Osteoblast (primary cell): ENCODE measurements at regions not wholly inside any gene's neighbourhood (a gene's known extent, or its start where the extent isn't known, plus 50 kb on each side); places are given as distances from the start of the nearest gene placed in this dataset.
"Not testable (repeated sequence)": the region's sequence is repeated elsewhere in the genome, so short reads cannot be mapped to it uniquely, and the experiment has no call there.

Source experiments
- DNase-seq: peaks from one replicate; pipeline ENCODE4 v3.0.0; 2011; ENCODE audit warnings: low spot score, mixed read lengths; ENCODE audit not compliant: insufficient read length; ENCODE audit errors: missing footprints
- H2AFZ ChIP-seq: 2 replicates; pipeline ENCODE4 v1.6.0; 2011; ENCODE audit warnings: mild to moderate bottlenecking, low read length
- H3K27ac ChIP-seq: 2 replicates; pipeline ENCODE4 v1.5.1; 2011; ENCODE audit warnings: mild to moderate bottlenecking, low read depth, low read length, moderate library complexity
- H3K27me3 ChIP-seq: 2 replicates; pipeline ENCODE4 v1.6.0; 2012; ENCODE audit warnings: mild to moderate bottlenecking, control low read depth, inconsistent platforms, low read length, moderate library complexity; ENCODE audit not compliant: insufficient read depth
- H3K36me3 ChIP-seq: 2 replicates; pipeline ENCODE4 v1.5.1; 2011; ENCODE audit warnings: mild to moderate bottlenecking, low read length, control low read depth, moderate library complexity; ENCODE audit not compliant: insufficient read depth
- H3K4me1 ChIP-seq: 2 replicates; pipeline ENCODE4 v1.5.1; 2011; ENCODE audit warnings: mild to moderate bottlenecking, low read length, control low read depth, moderate library complexity; ENCODE audit not compliant: insufficient read depth
- H3K4me2 ChIP-seq: 2 replicates; pipeline ENCODE4 v1.6.0; 2011; ENCODE audit warnings: mild to moderate bottlenecking, low read length; ENCODE audit not compliant: insufficient read depth
- H3K4me3 ChIP-seq: fragments of 200-600 bp; sonication (generic); 3 replicates; pipeline ENCODE4 v1.5.1; 2012; ENCODE audit warnings: mild to moderate bottlenecking, low read length, inconsistent platforms; ENCODE audit not compliant: insufficient read depth
- H3K79me2 ChIP-seq: 2 replicates; pipeline ENCODE4 v1.6.0; 2012; ENCODE audit warnings: mild to moderate bottlenecking, low read length, control low read depth, inconsistent platforms; ENCODE audit not compliant: insufficient read depth
- H3K9me3 ChIP-seq: 2 replicates; pipeline ENCODE4 v1.5.1; 2011; ENCODE audit warnings: low read depth, low read length, control low read depth
- H4K20me1 ChIP-seq: 2 replicates; pipeline ENCODE4 v1.6.0; 2012; ENCODE audit warnings: mild to moderate bottlenecking, low read length, control low read depth; ENCODE audit not compliant: insufficient read depth
- TF ChIP-seq, protein P1 (sequence below): IDR thresholded peaks from 2 replicates; pipeline ENCODE4 v1.5.1; 2011; ENCODE audit warnings: mild to moderate bottlenecking, low read depth, low read length, moderate library complexity; ENCODE audit errors: extremely low read depth

DNA sequence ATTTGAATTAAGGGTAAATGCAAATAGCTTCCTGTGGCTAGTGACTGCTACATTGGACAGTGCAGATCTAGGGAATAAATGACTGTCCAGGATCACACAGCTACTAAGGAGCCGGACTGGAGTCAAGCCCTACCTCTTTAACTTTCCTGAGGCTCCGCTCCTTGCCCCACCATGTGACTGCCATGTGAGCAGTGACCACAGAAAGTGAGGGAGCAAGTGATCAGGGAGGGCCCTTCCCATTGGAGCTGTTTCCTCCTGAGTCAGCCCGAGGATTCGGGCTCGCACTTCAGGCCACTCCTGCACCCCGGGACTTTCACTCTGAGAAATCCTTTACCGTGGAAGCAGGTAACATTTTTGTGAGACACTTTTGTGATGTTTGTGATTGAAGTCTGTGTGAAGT is 198.0 kb downstream of the ANKRD30B start:
- Histone ChIP-seq H3K36me3 (no peaks in the 10 kb centered on the region), H3K4me1 (no peaks in the 10 kb centered on the region), H3K79me2 (no peaks in the 10 kb centered on the region), H3K4me2 (no peak overlapping the region), H4K20me1 (no peaks in the 10 kb centered on the region), H3K27ac (no peak overlapping the region), H2AFZ (no peak overlapping the region), H3K27me3 (no peaks in the 10 kb centered on the region), H3K4me3 (no peak overlapping the region), H3K9me3 (no peaks in the 10 kb centered on the region)
- no peak for DNase-seq
- TF ChIP-seq, protein P1, sequence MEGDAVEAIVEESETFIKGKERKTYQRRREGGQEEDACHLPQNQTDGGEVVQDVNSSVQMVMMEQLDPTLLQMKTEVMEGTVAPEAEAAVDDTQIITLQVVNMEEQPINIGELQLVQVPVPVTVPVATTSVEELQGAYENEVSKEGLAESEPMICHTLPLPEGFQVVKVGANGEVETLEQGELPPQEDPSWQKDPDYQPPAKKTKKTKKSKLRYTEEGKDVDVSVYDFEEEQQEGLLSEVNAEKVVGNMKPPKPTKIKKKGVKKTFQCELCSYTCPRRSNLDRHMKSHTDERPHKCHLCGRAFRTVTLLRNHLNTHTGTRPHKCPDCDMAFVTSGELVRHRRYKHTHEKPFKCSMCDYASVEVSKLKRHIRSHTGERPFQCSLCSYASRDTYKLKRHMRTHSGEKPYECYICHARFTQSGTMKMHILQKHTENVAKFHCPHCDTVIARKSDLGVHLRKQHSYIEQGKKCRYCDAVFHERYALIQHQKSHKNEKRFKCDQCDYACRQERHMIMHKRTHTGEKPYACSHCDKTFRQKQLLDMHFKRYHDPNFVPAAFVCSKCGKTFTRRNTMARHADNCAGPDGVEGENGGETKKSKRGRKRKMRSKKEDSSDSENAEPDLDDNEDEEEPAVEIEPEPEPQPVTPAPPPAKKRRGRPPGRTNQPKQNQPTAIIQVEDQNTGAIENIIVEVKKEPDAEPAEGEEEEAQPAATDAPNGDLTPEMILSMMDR, result no peak

- not testable (repeated sequence) for DNase-seq, H3K4me1 ChIP-seq, H3K79me2 ChIP-seq, H4K20me1 ChIP-seq, H3K27ac ChIP-seq, H3K9me3 ChIP-seq, H3K4me2 ChIP-seq, H3K27me3 ChIP-seq, H2AFZ ChIP-seq, H3K36me3 ChIP-seq, H3K4me3 ChIP-seq
Observed at GRCh38 chr18:14946741-14947470, 198.9 kb downstream of the ANKRD30B start.

- no peaks in the 10 kb centered on the region for H3K79me2 ChIP-seq
- H3K36me3 ChIP-seq, result no peaks in the 10 kb centered on the region
- no peak overlapping the region for H2AFZ ChIP-seq
- H3K9me3 ChIP-seq, result no peaks in the 10 kb centered on the region
- H3K4me3 ChIP-seq, result no peak overlapping the region
- no peaks in the 10 kb centered on the region for H3K4me1 ChIP-seq
- H3K27me3 ChIP-seq, result no peaks in the 10 kb centered on the region
- no peaks in the 10 kb centered on the region for H4K20me1 ChIP-seq
- no peak overlapping the region for H3K4me2 ChIP-seq
- TF ChIP-seq, protein P1, result no peak
- no peak for DNase-seq
- H3K27ac ChIP-seq, result no peak overlapping the region
Observed at GRCh38 chr18:14947482-14948162, 199.7 kb downstream of the ANKRD30B start.

- H4K20me1 ChIP-seq, result no peaks in the 10 kb centered on the region
- H3K4me1 ChIP-seq, result no peaks in the 10 kb centered on the region
- H3K79me2 ChIP-seq, result no peaks in the 10 kb centered on the region
- H2AFZ ChIP-seq, result no peak overlapping the region
- TF ChIP-seq, protein P1, result no peak
- no peak overlapping the region for H3K27ac ChIP-seq
- no peak for DNase-seq
- H3K4me3 ChIP-seq, result no peak overlapping the region
- H3K9me3 ChIP-seq, result no peaks in the 10 kb centered on the region
- H3K27me3 ChIP-seq, result no peaks in the 10 kb centered on the region
- no peak overlapping the region for H3K4me2 ChIP-seq
- H3K36me3 ChIP-seq, result no peaks in the 10 kb centered on the region
Observed at GRCh38 chr18:14948163-14948540, 200.2 kb downstream of the ANKRD30B start.
